Hepatocyte (in vitro differentiated cells): ENCODE measurements at regions not wholly inside any gene's neighbourhood (a gene's known extent, or its start where the extent isn't known, plus 50 kb on each side); places are given as distances from the start of the nearest gene placed in this dataset.

Source experiments
- CTCF ChIP-seq: fragments of 200-600 bp; sonication (generic); IDR thresholded peaks from 2 replicates; pipeline ENCODE4 v1.5.1; 2016; ENCODE audit warnings: antibody characterized with exemption, mild to moderate bottlenecking; ENCODE audit not compliant: poor library complexity
- EZH2 ChIP-seq: fragments of 200-600 bp; sonication (generic); IDR thresholded peaks from 2 replicates; pipeline ENCODE4 v1.6.1; 2016; ENCODE audit warnings: antibody characterized with exemption, mild to moderate bottlenecking, borderline replicate concordance

GRCh38 chr12:66829660-66830325 lies 150.9 kb upstream of the GRIP1 start:
- TF ChIP-seq CTCF, result no peak
- no peak for TF ChIP-seq EZH2
